PFSK-1 (cell line): ENCODE measurements at regions not wholly inside any gene's neighbourhood (a gene's known extent, or its start where the extent isn't known, plus 50 kb on each side); places are given as distances from the start of the nearest gene placed in this dataset.

ENCODE experiments used
- FOXP2 ChIP-seq: optimal IDR thresholded peaks from 2 replicates; pipeline ENCODE3; 2011; ENCODE audit warnings: borderline replicate concordance, control low read depth, inconsistent platforms; ENCODE audit not compliant: insufficient read depth; ENCODE audit errors: extremely low read length, extremely low read depth
- POLR2AphosphoS5 ChIP-seq: IDR thresholded peaks from 2 replicates; pipeline ENCODE4 v1.6.1; 2012; ENCODE audit warnings: low read depth, mild to moderate bottlenecking, control low read depth, low read length, moderate library complexity
- SIN3A ChIP-seq: IDR thresholded peaks from 2 replicates; pipeline ENCODE4 v1.6.1; 2012; ENCODE audit warnings: mild to moderate bottlenecking, low read length, moderate library complexity, borderline replicate concordance; ENCODE audit not compliant: insufficient read depth
- TAF1 ChIP-seq: IDR thresholded peaks from 2 replicates; pipeline ENCODE4 v1.6.1; 2012; ENCODE audit warnings: low read length, control low read depth, borderline replicate concordance; ENCODE audit not compliant: insufficient read depth
- TF ChIP-seq, protein P1 (sequence below), 2 experiments: IDR thresholded peaks; 2 replicates each; pipeline versions ENCODE4 v1.6.1 to v1.8.0; 2011 to 2012; ENCODE audit warnings: low read depth in 2 of 2, low read length in 2 of 2, control low read depth in 1 of 2, inconsistent platforms in 1 of 2, mild to moderate bottlenecking in 1 of 2, moderate library complexity in 1 of 2; ENCODE audit not compliant: insufficient read depth in 1 of 2

DNA sequence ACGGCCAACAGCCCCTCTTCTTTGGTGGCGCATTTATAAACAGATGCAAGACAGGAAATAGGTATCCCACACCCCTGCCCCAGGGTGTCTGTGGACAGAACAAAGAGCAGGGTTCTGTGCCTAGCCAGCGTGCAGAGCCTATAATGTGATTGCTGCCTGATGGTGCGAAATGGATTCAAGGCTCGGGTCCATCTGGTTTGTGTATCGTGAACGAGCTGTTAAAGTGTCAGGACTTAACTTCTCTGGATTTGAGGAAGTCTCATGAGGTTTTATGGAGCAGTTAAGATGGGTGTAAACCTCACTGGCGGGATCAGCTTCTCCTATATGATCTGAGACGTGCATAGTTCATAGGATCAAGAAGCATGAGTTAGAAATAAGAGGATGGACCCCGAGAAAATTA, 388.7 kb upstream of the TBX3 start:
- no peak for TF ChIP-seq POLR2AphosphoS5
- TF ChIP-seq SIN3A, result no peak
- TF ChIP-seq FOXP2, result no peak
- no peak for TF ChIP-seq TAF1
- TF ChIP-seq, protein P1, sequence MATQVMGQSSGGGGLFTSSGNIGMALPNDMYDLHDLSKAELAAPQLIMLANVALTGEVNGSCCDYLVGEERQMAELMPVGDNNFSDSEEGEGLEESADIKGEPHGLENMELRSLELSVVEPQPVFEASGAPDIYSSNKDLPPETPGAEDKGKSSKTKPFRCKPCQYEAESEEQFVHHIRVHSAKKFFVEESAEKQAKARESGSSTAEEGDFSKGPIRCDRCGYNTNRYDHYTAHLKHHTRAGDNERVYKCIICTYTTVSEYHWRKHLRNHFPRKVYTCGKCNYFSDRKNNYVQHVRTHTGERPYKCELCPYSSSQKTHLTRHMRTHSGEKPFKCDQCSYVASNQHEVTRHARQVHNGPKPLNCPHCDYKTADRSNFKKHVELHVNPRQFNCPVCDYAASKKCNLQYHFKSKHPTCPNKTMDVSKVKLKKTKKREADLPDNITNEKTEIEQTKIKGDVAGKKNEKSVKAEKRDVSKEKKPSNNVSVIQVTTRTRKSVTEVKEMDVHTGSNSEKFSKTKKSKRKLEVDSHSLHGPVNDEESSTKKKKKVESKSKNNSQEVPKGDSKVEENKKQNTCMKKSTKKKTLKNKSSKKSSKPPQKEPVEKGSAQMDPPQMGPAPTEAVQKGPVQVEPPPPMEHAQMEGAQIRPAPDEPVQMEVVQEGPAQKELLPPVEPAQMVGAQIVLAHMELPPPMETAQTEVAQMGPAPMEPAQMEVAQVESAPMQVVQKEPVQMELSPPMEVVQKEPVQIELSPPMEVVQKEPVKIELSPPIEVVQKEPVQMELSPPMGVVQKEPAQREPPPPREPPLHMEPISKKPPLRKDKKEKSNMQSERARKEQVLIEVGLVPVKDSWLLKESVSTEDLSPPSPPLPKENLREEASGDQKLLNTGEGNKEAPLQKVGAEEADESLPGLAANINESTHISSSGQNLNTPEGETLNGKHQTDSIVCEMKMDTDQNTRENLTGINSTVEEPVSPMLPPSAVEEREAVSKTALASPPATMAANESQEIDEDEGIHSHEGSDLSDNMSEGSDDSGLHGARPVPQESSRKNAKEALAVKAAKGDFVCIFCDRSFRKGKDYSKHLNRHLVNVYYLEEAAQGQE (IDR thresholded peaks at IDR 0.05; ENCODE audit: insufficient read depth in 1 of 2, low read depth in 2 of 2, low read length in 2 of 2), result no peak

- TF ChIP-seq POLR2AphosphoS5, result no peak
- TF ChIP-seq, protein P1 (IDR thresholded peaks at IDR 0.05; ENCODE audit: insufficient read depth in 1 of 2, low read depth in 2 of 2, low read length in 2 of 2), result no peak
These were observed 386.3 kb upstream of the TBX3 start for GRCh38 chr12:115070313-115070712.

DNA sequence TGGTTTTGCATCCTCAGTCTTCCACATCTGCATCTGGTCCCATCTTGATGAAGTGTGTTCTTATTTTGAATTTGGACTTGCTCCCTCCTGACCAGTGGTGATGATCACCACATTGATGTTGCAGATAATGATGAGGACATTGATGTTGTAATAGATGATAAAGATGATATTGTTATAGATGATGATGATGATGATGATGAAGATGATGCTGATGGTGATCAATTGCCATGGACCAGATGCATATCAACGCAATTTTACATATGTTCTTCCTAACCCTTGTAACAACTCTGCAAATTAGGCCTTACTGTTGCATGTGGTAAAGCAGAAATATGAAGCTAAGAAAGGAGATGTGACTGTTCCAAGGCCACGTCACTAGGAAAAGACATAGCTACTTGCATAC, 380.3 kb upstream of the TBX3 start:
- TF ChIP-seq FOXP2 (no peak), POLR2AphosphoS5 (no peak), SIN3A (no peak), TAF1 (no peak)
- TF ChIP-seq, protein P1 (IDR thresholded peaks at IDR 0.05; ENCODE audit: insufficient read depth in 1 of 2, low read depth in 2 of 2, low read length in 2 of 2), result no peak

- TF ChIP-seq FOXP2, result no peak
- TF ChIP-seq, protein P1 (IDR thresholded peaks at IDR 0.05; ENCODE audit: insufficient read depth in 1 of 2, low read depth in 2 of 2, low read length in 2 of 2), result no peak
- TF ChIP-seq TAF1, result no peak
- no peak for TF ChIP-seq POLR2AphosphoS5
- no peak for TF ChIP-seq SIN3A
These were observed 378.8 kb upstream of the TBX3 start for GRCh38 chr12:115062741-115063140.

DNA sequence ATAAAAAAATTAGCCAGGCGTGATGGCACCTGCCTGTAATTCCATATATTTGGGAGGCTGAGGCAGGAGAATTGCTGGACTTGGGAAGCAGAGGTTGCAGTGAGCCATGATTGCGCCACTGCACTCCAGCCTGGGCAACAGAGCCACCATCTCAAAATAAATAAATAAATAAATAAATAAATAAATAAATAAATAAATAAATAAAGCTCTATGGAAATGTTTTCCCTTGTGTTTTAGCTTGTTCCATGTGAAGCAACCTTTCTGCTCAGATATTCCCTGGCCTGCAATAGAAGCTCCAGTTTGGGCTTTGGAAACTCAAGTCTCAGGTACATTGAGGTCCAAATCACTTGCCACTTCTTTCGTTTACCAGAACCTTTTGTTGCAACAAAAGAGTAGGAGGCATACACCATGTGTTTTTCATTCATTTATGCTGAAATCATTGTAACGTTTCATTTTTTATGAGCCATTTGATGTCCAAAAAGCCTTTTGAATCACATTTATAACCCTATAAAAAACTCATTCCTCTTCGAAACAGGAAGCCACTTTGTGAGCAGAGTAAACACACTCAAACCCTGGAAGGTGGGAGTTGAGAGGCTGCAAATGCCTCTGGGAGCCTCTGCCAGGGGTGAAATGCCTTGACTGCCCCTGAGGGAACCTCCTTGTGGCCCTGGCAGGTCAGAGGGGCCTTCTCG, 376.6 kb upstream of the TBX3 start:
- TF ChIP-seq SIN3A (no peak), POLR2AphosphoS5 (no peak), TAF1 (no peak), FOXP2 (no peak)
- TF ChIP-seq, protein P1 (IDR thresholded peaks at IDR 0.05; ENCODE audit: insufficient read depth in 1 of 2, low read depth in 2 of 2, low read length in 2 of 2), result no peak
